ENCODE measurements at regions not wholly inside any gene's neighbourhood (a gene's known extent, or its start where the extent isn't known, plus 50 kb on each side); places are given as distances from the start of the nearest gene placed in this dataset.
"Not testable (repeated sequence)": the region's sequence is repeated elsewhere in the genome, so short reads cannot be mapped to it uniquely, and the experiment has no call there.

GRCh38 chr14:97066068-97066899, 269.1 kb downstream of the VRK1 start:
- Histone ChIP-seq H3K9me3 (no peaks in the 10 kb centered on the region), H3K4me3 (no peak overlapping the region), H3K4me1 (no peaks in the 10 kb centered on the region), H3K36me3 (ENCODE audit: insufficient read depth in 1 of 2, low read depth in 1 of 2) (no peaks in the 10 kb centered on the region), H3K27ac (no peak overlapping the region), H3K27me3 (ENCODE audit: insufficient read depth in 3 of 3, low read length in 2 of 3) (peaks cover 0 to 2% (median 0%) of the 10 kb centered on the region in 3 donors)
- ATAC-seq (no peak), DNase-seq (no peak)
- TF ChIP-seq, protein P1, sequence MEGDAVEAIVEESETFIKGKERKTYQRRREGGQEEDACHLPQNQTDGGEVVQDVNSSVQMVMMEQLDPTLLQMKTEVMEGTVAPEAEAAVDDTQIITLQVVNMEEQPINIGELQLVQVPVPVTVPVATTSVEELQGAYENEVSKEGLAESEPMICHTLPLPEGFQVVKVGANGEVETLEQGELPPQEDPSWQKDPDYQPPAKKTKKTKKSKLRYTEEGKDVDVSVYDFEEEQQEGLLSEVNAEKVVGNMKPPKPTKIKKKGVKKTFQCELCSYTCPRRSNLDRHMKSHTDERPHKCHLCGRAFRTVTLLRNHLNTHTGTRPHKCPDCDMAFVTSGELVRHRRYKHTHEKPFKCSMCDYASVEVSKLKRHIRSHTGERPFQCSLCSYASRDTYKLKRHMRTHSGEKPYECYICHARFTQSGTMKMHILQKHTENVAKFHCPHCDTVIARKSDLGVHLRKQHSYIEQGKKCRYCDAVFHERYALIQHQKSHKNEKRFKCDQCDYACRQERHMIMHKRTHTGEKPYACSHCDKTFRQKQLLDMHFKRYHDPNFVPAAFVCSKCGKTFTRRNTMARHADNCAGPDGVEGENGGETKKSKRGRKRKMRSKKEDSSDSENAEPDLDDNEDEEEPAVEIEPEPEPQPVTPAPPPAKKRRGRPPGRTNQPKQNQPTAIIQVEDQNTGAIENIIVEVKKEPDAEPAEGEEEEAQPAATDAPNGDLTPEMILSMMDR (IDR thresholded peaks at IDR 0.05) = no peak
- 58 to 68% (median 62%) methylated on average over 5 to 6 of the region's 6 CpGs for WGBS, 3 donors
- intact Hi-C loops (cut with DNase I) = no loop called here

- DNase-seq; intact Hi-C loops (cut with DNase I); H3K4me1 ChIP-seq; H3K36me3 ChIP-seq (ENCODE audit: insufficient read depth in 1 of 2, low read depth in 1 of 2); H3K4me3 ChIP-seq; H3K9me3 ChIP-seq; H3K27me3 ChIP-seq (ENCODE audit: insufficient read depth in 3 of 3, low read length in 2 of 3); H3K27ac ChIP-seq; ATAC-seq: not testable (repeated sequence)
- WGBS, 3 donors = 96 to 100% (median 100%) methylated on average over 1 of the region's 1 CpG
These were observed 271.1 kb downstream of the VRK1 start for GRCh38 chr14:97068293-97068692.

DNA sequence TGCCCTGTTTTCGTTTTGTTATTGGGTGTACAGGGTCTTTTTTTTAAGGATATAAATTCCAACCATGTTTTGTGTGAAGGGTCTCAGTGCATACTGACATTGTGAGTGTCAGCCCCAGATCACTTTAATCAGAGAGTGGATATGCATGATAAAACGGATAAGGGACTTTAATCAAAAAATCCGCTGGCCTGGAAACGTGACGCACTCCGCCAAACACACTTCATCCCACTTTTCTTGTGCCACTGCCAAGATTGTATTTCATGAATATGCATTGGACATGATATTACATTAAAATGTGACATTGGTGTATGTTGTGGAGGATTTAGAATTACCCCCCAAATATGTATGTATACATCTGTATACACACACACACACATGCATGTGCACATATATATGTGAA, 273.1 kb downstream of the VRK1 start:
- no peaks in the 10 kb centered on the region for H3K36me3 ChIP-seq (ENCODE audit: insufficient read depth in 1 of 2, low read depth in 1 of 2)
- no peaks in the 10 kb centered on the region for H3K27me3 ChIP-seq (ENCODE audit: insufficient read depth in 3 of 3, low read length in 2 of 3)
- no peak for ATAC-seq
- intact Hi-C loops (cut with DNase I) = no loop called here
- no peaks in the 10 kb centered on the region for H3K9me3 ChIP-seq
- DNase-seq = no peak
- no peaks in the 10 kb centered on the region for H3K4me1 ChIP-seq
- H3K27ac ChIP-seq = no peak overlapping the region
- 66 to 71% (median 71%) methylated on average over 6 of the region's 6 CpGs for WGBS, 3 donors
- TF ChIP-seq, protein P1 (IDR thresholded peaks at IDR 0.05) = no peak
- H3K4me3 ChIP-seq = no peak overlapping the region

- WGBS, 3 donors = 83 to 89% (median 83%) methylated on average over 8 of the region's 8 CpGs
- ATAC-seq = no peak
These were observed 274.0 kb downstream of the VRK1 start for GRCh38 chr14:97071177-97071576.

GRCh38 chr14:97073622-97074021, 276.4 kb downstream of the VRK1 start:
- no peak for DNase-seq
- no peaks in the 10 kb centered on the region for H3K36me3 ChIP-seq (ENCODE audit: insufficient read depth in 1 of 2, low read depth in 1 of 2)
- WGBS, 3 donors = 79 to 88% (median 84%) methylated on average over 5 of the region's 5 CpGs
- H3K4me3 ChIP-seq = no peak overlapping the region
- TF ChIP-seq, protein P1 (IDR thresholded peaks at IDR 0.05) = no peak
- intact Hi-C loops (cut with DNase I) = no loop called here
- H3K4me1 ChIP-seq = no peaks in the 10 kb centered on the region
- ATAC-seq = no peak
- H3K9me3 ChIP-seq = no peaks in the 10 kb centered on the region
- H3K27me3 ChIP-seq (ENCODE audit: insufficient read depth in 3 of 3, low read length in 2 of 3) = no peaks in the 10 kb centered on the region
- no peak overlapping the region for H3K27ac ChIP-seq

More at GRCh38 chr14:97071177-97071576, 274.0 kb downstream of the VRK1 start:
- Histone ChIP-seq H3K4me3 (no peak overlapping the region), H3K27me3 (ENCODE audit: insufficient read depth in 3 of 3, low read length in 2 of 3) (no peaks in the 10 kb centered on the region), H3K36me3 (ENCODE audit: insufficient read depth in 1 of 2, low read depth in 1 of 2) (no peaks in the 10 kb centered on the region), H3K27ac (no peak overlapping the region), H3K9me3 (no peaks in the 10 kb centered on the region), H3K4me1 (no peaks in the 10 kb centered on the region)
- TF ChIP-seq, protein P1 (IDR thresholded peaks at IDR 0.05) = no peak
- DNase-seq = no peak
- intact Hi-C loops (cut with DNase I) = no loop called here

Measured in psoas muscle (tissue), 7 donors.